Keratinocyte (primary cell): ENCODE measurements at regions not wholly inside any gene's neighbourhood (a gene's known extent, or its start where the extent isn't known, plus 50 kb on each side); places are given as distances from the start of the nearest gene placed in this dataset.

Experiments
- DNase-seq: peaks from one replicate; pipeline ENCODE4 v3.0.0-alpha.2; 2011; ENCODE audit warnings: low read depth, missing footprints, low spot score
- FAIRE-seq: peaks from 2 replicates; lab custom pipeline; 2011; peaks lifted over from hg19 to GRCh38; lab: Jason Lieb, UNC
- H2AFZ ChIP-seq: 2 replicates; pipeline ENCODE4 v1.6.0; 2012; ENCODE audit warnings: low read length, control low read depth, inconsistent platforms; ENCODE audit not compliant: control insufficient read depth
- H3K27ac ChIP-seq: 2 replicates; pipeline ENCODE4 v1.5.1; 2011; ENCODE audit warnings: low read length; ENCODE audit not compliant: control insufficient read depth, insufficient read depth
- H3K27me3 ChIP-seq: 3 replicates; pipeline ENCODE4 v1.6.0; 2011; ENCODE audit warnings: low read length; ENCODE audit not compliant: control insufficient read depth, insufficient read depth; ENCODE audit errors: extremely low read depth
- H3K36me3 ChIP-seq, 2 experiments: 2 replicates in 1 of 2; 3 replicates in 1 of 2; pipeline ENCODE4 v1.5.1; 2011; ENCODE audit warnings: low read length in 2 of 2, mild to moderate bottlenecking in 1 of 2; ENCODE audit not compliant: control insufficient read depth in 2 of 2, insufficient read depth in 2 of 2; ENCODE audit errors: extremely low read depth in 1 of 2
- H3K4me1 ChIP-seq: 3 replicates; pipeline ENCODE4 v1.5.1; 2011; ENCODE audit warnings: low read length; ENCODE audit not compliant: control insufficient read depth, insufficient read depth; ENCODE audit errors: extremely low read depth
- H3K4me2 ChIP-seq: 3 replicates; pipeline ENCODE4 v1.6.0; 2011; ENCODE audit warnings: low read depth, low read length; ENCODE audit not compliant: control insufficient read depth, insufficient read depth; ENCODE audit errors: extremely low read depth
- H3K4me3 ChIP-seq, 3 experiments: fragments of 200-600 bp in 1 of 3; sonication (generic) in 1 of 3; 2 replicates in 2 of 3; 3 replicates in 1 of 3; pipeline ENCODE4 v1.5.1; 2011 to 2016; ENCODE audit warnings: low read length in 3 of 3, mild to moderate bottlenecking in 3 of 3, control low read depth in 2 of 3, inconsistent platforms in 1 of 3, low read depth in 1 of 3, mixed read lengths in 1 of 3, mixed run types in 1 of 3, moderate library complexity in 1 of 3; ENCODE audit not compliant: control insufficient read depth in 2 of 3, insufficient read depth in 2 of 3; ENCODE audit errors: extremely low read depth in 1 of 3
- H3K79me2 ChIP-seq: 2 replicates; pipeline ENCODE4 v1.6.0; 2012; ENCODE audit warnings: low read length; ENCODE audit not compliant: control insufficient read depth, insufficient read depth
- H3K9ac ChIP-seq: 3 replicates; pipeline ENCODE4 v1.6.0; 2011; ENCODE audit warnings: low read length; ENCODE audit not compliant: control insufficient read depth, insufficient read depth; ENCODE audit errors: extremely low read depth
- H3K9me1 ChIP-seq: 3 replicates; pipeline ENCODE4 v1.6.0; 2011; ENCODE audit warnings: low read length; ENCODE audit not compliant: control insufficient read depth, insufficient read depth; ENCODE audit errors: extremely low read depth
- H3K9me3 ChIP-seq: 2 replicates; pipeline ENCODE4 v1.5.1; 2012; ENCODE audit warnings: low read depth, low read length; ENCODE audit not compliant: control insufficient read depth
- H4K20me1 ChIP-seq: 3 replicates; pipeline ENCODE4 v1.6.0; 2011; ENCODE audit warnings: low read length; ENCODE audit not compliant: control insufficient read depth, insufficient read depth; ENCODE audit errors: extremely low read depth
- EZH2 ChIP-seq: IDR thresholded peaks from one replicate; pipeline ENCODE4 v1.6.1; 2012; ENCODE audit warnings: inconsistent platforms, mild to moderate bottlenecking, low read length, moderate library complexity
- dilution Hi-C: fragments of 300-500 bp; cut with MboI; formaldehyde crosslinking; loops from one replicate; pipeline ENCODE4 v1.7.0; 2020; ENCODE audit warnings: low sequenced_read_pairs; ENCODE audit not compliant: extremely low pct_ligation_motif_present
- TF ChIP-seq, protein P1 (sequence below), 3 experiments: IDR thresholded peaks in 1 of 3; conservative IDR thresholded peaks in 1 of 3; optimal IDR thresholded peaks in 1 of 3; 2 replicates in 2 of 3; 3 replicates in 1 of 3; pipeline versions ENCODE3 to v1.5.1; 2011; ENCODE audit warnings: low read length in 3 of 3, mild to moderate bottlenecking in 3 of 3, moderate library complexity in 2 of 3, control low read depth in 1 of 3, inconsistent platforms in 1 of 3; ENCODE audit not compliant: insufficient read depth in 2 of 3; ENCODE audit errors: extremely low read depth in 1 of 3

DNA sequence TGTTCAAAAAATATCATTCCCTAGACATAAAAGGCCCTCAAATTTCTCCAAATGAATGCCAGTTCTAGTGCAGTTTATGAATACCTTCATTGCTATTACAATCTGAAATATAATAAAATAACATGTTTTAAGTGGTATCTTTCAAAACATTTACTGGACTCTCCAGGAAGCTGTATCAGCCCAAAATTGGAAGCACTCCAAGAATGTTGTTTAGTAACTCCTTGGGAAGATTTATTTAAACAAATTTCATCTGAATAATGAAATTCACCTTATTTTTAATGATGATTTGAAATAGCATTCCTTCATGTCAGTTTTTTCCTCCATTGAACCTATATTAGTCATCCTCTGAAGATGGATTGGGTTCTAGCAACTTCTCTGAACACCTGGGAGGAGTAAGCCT lies 217.2 kb upstream of the PCDH18 start:
- dilution Hi-C loops, result no loop called here
- Histone ChIP-seq H3K4me1 (no peaks in the 10 kb centered on the region), H3K9ac (no peak overlapping the region), H3K9me3 (no peaks in the 10 kb centered on the region), H4K20me1 (no peaks in the 10 kb centered on the region), H3K27me3 (no peaks in the 10 kb centered on the region), H3K79me2 (no peaks in the 10 kb centered on the region), H3K9me1 (no peaks in the 10 kb centered on the region), H3K27ac (no peak overlapping the region), H3K4me3 (no peak overlapping the region), H2AFZ (no peak overlapping the region), H3K4me2 (no peak overlapping the region), H3K36me3 (no peaks in the 10 kb centered on the region)
- no peak for FAIRE-seq
- no peak for DNase-seq
- TF ChIP-seq, protein P1, sequence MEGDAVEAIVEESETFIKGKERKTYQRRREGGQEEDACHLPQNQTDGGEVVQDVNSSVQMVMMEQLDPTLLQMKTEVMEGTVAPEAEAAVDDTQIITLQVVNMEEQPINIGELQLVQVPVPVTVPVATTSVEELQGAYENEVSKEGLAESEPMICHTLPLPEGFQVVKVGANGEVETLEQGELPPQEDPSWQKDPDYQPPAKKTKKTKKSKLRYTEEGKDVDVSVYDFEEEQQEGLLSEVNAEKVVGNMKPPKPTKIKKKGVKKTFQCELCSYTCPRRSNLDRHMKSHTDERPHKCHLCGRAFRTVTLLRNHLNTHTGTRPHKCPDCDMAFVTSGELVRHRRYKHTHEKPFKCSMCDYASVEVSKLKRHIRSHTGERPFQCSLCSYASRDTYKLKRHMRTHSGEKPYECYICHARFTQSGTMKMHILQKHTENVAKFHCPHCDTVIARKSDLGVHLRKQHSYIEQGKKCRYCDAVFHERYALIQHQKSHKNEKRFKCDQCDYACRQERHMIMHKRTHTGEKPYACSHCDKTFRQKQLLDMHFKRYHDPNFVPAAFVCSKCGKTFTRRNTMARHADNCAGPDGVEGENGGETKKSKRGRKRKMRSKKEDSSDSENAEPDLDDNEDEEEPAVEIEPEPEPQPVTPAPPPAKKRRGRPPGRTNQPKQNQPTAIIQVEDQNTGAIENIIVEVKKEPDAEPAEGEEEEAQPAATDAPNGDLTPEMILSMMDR (optimal IDR thresholded peaks at IDR 0.05 in 1 of 3, IDR thresholded peaks at IDR 0.05 in 1 of 3, conservative IDR thresholded peaks at IDR 0.05 in 1 of 3; ENCODE audit: extremely low read depth in 1 of 3, insufficient read depth in 2 of 3, low read length in 3 of 3), result no peak
- TF ChIP-seq EZH2, result no peak

DNA sequence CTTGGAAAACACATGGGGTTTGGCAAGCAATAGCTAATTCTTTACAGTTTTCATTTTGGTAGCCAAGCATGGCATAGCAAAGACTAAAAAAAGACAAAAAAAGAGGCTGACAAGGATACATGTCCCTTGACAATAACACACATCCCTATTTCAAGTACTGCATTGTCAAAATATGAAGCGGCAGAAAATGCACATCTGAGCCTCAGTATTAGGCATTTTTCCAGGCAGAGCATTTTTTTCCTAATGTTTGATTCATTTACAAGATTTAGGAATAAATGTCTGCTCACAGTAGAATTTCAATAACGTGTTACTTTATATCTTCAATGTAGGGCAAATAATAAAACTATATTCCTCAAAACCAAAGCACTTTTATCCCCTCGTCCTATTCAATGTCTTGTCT lies 216.3 kb upstream of the PCDH18 start:
- Histone ChIP-seq H3K79me2 (no peaks in the 10 kb centered on the region), H2AFZ (no peak overlapping the region), H3K4me3 (no peak overlapping the region), H3K9ac (no peak overlapping the region), H3K36me3 (no peaks in the 10 kb centered on the region), H3K27me3 (no peaks in the 10 kb centered on the region), H3K9me3 (no peaks in the 10 kb centered on the region), H4K20me1 (no peaks in the 10 kb centered on the region), H3K4me2 (no peak overlapping the region), H3K4me1 (no peaks in the 10 kb centered on the region), H3K9me1 (no peaks in the 10 kb centered on the region), H3K27ac (no peak overlapping the region)
- TF ChIP-seq EZH2, result no peak
- DNase-seq (no peak), FAIRE-seq (no peak)
- dilution Hi-C loops, result no loop called here

DNA sequence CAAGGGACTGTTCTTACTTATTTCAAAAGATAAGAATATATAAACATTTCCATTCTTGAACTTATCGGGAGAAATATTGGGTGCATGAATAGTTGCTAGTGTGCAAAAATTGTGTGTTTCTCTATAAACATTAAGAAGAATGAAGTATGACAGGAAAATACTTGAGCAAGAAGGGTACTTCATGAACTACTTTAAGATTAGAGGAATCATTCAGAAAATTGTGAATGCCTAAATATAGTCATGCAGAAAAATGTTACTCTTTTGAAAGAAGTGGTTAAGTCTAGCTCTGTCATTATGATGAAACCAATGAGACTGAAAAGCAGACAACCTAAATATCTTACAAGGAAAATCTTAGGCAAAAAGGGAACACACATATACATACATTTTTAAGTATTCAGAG lies 207.8 kb upstream of the PCDH18 start:
- DNase-seq (no peak), FAIRE-seq (no peak)
- Histone ChIP-seq H3K36me3 (no peaks in the 10 kb centered on the region), H3K9ac (no peak overlapping the region), H3K79me2 (no peaks in the 10 kb centered on the region), H4K20me1 (no peaks in the 10 kb centered on the region), H2AFZ (no peak overlapping the region), H3K4me2 (no peak overlapping the region), H3K27me3 (no peaks in the 10 kb centered on the region), H3K4me1 (no peaks in the 10 kb centered on the region), H3K9me3 (no peaks in the 10 kb centered on the region), H3K27ac (no peak overlapping the region), H3K4me3 (no peak overlapping the region), H3K9me1 (no peaks in the 10 kb centered on the region)
- TF ChIP-seq EZH2, result no peak
- TF ChIP-seq, protein P1 (optimal IDR thresholded peaks at IDR 0.05 in 1 of 3, IDR thresholded peaks at IDR 0.05 in 1 of 3, conservative IDR thresholded peaks at IDR 0.05 in 1 of 3; ENCODE audit: extremely low read depth in 1 of 3, insufficient read depth in 2 of 3, low read length in 3 of 3), result no peak
- dilution Hi-C loops, result no loop called here
